Gastroesophageal sphincter (tissue), 3 donors: ENCODE measurements at regions not wholly inside any gene's neighbourhood (a gene's known extent, or its start where the extent isn't known, plus 50 kb on each side); places are given as distances from the start of the nearest gene placed in this dataset.

Experiments used
- CTCF ChIP-seq, 4 experiments: fragments of 200-600 bp in 2 of 4; fragments of 450-650 bp in 2 of 4; sonication (generic) in 1 of 4; IDR thresholded peaks; one replicate each; pipeline ENCODE4 v1.5.1; 2017 to 2019; ENCODE audit warnings: antibody characterized with exemption in 4 of 4, mild to moderate bottlenecking in 2 of 4, moderate library complexity in 2 of 4
- POLR2A ChIP-seq, 2 donors: fragments of 450-650 bp; IDR thresholded peaks; one replicate each; pipeline ENCODE4 v1.6.1; 2017; ENCODE audit warnings: antibody characterized with exemption in 2 of 2, mild to moderate bottlenecking in 2 of 2, moderate library complexity in 1 of 2

GRCh38 chr4:12584116-12584875 lies 899.8 kb downstream of the RAB28 start:
- TF ChIP-seq CTCF (IDR thresholded peaks at IDR 0.05) (no peak), POLR2A (IDR thresholded peaks at IDR 0.05) (no peak)
